Transverse colon (tissue), 4 donors: ENCODE measurements at regions not wholly inside any gene's neighbourhood (a gene's known extent, or its start where the extent isn't known, plus 50 kb on each side); places are given as distances from the start of the nearest gene placed in this dataset.

Source experiments
- EP300 ChIP-seq: sonication (generic); formaldehyde crosslinking; IDR thresholded peaks from one replicate; pipeline ENCODE4 v1.6.1; 2017; ENCODE audit warnings: antibody characterized with exemption, low read depth
- POLR2A ChIP-seq: fragments of 450-650 bp; IDR thresholded peaks from one replicate; pipeline ENCODE4 v1.6.1; 2016; ENCODE audit warnings: antibody characterized with exemption, mild to moderate bottlenecking, moderate library complexity
- POLR2AphosphoS5 ChIP-seq, 3 donors: sonication (generic); formaldehyde crosslinking; IDR thresholded peaks; one replicate each; pipeline ENCODE4 v1.6.1; 2016; ENCODE audit warnings: antibody characterized with exemption in 3 of 3
- TF ChIP-seq, protein P1 (sequence below), 5 experiments: fragments of 200-600 bp in 3 of 5; fragments of 450-650 bp in 2 of 5; sonication (generic) in 3 of 5; IDR thresholded peaks; 1 replicate in 2 of 5; 2 replicates in 3 of 5; pipeline ENCODE4 v1.5.1; 2016 to 2017; ENCODE audit warnings: antibody characterized with exemption in 5 of 5, inconsistent platforms in 3 of 5, mild to moderate bottlenecking in 2 of 5, moderate library complexity in 1 of 5

DNA sequence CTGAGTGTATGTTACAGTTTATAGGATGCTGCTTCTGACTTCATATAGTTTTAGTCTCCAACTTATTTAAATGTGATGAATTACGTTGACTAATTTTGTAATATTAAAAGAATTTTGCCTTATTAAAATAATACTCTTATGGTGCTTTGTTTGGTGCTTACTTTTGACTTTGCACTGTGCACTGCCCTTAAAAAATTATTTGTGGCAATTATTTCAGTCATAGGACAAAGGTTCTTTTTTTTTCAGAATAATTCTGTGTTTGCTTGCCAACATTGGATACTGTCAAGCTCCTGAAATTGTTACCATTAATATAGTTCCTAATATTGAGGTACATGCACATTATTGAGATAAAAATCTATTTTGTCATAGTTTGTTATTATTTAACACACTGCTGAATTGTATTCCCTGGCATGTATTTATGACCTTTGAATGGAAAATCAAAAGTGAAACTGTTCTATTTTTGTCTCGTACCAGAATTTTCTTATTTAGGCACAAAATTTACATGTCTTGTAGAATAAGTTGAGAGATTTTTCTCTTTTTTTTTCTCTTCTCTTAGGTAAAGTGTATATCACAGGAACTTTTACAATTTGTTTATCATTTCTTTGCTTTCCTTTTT is 572.8 kb upstream of the KLHL29 start:
- TF ChIP-seq, protein P1, sequence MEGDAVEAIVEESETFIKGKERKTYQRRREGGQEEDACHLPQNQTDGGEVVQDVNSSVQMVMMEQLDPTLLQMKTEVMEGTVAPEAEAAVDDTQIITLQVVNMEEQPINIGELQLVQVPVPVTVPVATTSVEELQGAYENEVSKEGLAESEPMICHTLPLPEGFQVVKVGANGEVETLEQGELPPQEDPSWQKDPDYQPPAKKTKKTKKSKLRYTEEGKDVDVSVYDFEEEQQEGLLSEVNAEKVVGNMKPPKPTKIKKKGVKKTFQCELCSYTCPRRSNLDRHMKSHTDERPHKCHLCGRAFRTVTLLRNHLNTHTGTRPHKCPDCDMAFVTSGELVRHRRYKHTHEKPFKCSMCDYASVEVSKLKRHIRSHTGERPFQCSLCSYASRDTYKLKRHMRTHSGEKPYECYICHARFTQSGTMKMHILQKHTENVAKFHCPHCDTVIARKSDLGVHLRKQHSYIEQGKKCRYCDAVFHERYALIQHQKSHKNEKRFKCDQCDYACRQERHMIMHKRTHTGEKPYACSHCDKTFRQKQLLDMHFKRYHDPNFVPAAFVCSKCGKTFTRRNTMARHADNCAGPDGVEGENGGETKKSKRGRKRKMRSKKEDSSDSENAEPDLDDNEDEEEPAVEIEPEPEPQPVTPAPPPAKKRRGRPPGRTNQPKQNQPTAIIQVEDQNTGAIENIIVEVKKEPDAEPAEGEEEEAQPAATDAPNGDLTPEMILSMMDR (IDR thresholded peaks at IDR 0.05), result no peak
- TF ChIP-seq POLR2A, result no peak
- TF ChIP-seq POLR2AphosphoS5 (IDR thresholded peaks at IDR 0.05), result no peak
- TF ChIP-seq EP300, result no peak
